ENCODE measurements at regions not wholly inside any gene's neighbourhood (a gene's known extent, or its start where the extent isn't known, plus 50 kb on each side); places are given as distances from the start of the nearest gene placed in this dataset.
A peak's percentile ranks its signal among the peaks of the same experiment; 100 is the strongest.
"Not testable (repeated sequence)": the region's sequence is repeated elsewhere in the genome, so short reads cannot be mapped to it uniquely, and the experiment has no call there.

DNA sequence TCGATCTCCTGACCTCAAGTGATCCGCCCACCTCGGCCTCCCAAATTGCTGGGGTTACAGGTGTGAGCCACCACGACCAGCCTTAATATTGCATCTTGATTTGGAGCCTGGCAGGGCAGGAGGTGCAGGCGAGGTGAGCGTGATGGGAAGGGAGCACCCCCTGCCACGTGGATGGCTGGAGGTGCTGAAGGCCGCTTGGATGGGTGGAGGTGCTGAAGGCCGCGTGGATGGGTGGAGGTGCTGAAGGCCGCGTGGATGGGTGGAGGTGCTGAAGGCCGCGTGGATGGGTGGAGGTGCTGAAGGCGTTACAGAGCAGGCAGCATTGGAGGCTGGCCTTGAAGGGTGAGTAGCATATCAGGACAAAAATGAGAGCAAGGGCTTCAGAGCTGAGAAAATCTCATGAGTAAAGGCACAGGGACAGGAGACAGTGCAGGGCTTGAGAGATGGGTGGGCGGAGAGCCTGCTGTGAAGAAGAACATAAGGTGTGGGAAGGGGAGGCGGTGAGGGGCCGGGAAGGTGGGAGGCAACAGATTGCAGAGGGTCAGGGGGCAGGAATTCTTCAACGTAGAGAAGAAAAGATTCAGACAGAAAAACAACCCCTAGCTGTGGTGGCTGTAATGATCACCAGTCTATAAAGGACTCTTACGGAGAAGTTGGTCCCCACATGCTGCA, 101.7 kb upstream of the SEC14L1 start:
- DNase-seq = no peak

DNA sequence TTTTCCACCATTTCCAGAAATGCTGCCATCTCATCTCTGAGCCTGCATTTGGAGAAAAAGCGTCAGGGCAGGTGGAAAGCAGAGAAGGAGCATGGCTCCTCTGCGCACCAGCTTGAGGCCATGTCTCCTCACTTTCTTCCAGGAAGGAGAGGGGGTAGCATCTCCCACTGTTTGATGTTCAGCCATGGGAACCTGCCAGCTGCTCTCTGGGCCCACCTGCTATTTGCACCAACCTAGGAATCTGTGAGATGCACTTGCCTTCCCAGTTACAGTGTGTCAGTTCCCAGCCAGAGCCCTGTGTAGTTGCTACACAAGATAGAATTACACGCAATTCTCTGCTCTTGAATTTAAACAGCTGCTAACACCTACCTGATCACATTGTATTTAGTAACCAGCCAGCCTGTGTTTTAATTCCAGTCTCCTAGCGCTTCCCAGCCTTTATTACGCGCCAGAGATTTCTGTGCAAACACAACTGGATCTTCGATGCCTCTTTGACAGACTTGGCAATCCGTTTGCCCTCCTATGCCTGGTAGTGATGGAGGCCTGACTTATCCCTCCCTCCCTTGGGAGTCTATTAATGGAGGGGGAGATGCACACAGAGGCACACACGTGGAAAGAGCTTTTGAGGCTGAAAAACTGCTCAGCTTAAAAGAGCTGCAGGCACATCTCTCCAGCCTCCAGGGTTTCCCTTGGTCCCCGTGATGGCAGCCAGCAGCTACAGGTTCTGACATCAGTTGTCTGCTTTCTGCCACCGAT, 98.1 kb upstream of the SEC14L1 start:
- peak; percentile 41 for DNase-seq

DNA sequence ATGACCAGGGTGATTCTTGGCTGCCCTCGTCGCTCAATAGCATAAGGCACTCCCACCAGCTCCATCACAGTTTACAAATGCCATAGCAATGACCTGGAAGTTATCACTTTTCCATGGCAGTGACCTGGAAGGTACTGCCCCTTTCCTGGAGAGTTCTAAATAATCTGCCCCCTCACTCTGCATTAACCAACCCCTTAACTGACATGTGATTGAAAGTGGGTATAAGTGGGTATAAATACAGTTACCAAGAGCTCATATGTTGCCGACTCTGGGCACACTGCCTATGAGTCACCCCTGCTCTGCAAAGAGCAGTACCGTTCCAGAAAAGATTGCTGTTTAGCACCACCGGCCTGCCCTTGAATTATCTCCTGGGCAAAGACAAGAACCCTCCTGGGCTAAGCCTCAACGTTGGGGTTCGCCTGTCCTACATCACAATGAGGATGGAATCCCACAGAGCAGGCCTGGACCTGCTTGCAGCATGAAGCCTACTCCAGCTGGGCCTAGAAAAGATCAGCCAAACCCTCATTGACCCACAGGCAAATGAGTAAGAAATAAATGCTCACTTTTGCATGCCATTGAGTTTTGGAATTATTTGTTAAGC, 95.2 kb upstream of the SEC14L1 start:
- no peak for DNase-seq

DNA sequence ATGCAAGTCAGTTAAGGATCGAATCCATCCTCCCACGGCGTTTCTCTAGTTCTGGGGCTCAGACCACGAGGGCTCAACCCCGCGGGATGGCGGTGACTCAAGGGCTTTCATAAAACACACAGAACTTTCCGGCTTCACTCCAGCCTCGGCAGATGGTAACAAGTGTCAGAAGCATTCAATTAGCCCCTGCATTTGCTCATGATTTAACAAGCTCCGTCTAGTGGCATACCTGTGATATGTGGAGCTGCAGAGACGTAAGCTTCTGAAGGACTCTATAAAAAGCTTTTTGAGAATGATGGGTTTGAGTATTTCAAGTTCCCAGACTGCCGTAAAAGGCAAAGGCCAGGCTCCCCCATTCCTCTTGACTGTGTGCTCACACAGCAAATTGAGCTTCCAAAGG, 91.3 kb upstream of the SEC14L1 start:
- DNase-seq = peak; percentile 89

DNA sequence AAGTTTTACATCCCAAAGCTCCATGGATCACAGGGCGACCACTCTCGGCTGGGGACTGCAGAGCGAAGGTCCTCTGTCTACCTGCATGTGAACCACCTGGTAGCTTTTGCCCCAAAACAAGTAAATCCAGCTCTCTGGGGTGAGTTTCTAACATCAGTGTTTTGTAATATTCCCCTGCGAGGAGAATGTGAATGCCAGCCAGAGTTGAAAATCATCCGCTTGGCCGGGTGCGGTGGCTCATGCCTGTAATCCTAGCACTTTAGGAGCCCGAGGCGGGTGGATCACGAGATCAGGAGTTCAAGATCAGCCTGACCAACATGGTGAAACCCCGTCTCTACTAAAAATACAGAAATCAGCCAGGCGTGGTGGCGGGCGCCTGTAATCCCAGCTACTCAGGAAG, 89.9 kb upstream of the SEC14L1 start:
- not testable (repeated sequence) for DNase-seq

DNA sequence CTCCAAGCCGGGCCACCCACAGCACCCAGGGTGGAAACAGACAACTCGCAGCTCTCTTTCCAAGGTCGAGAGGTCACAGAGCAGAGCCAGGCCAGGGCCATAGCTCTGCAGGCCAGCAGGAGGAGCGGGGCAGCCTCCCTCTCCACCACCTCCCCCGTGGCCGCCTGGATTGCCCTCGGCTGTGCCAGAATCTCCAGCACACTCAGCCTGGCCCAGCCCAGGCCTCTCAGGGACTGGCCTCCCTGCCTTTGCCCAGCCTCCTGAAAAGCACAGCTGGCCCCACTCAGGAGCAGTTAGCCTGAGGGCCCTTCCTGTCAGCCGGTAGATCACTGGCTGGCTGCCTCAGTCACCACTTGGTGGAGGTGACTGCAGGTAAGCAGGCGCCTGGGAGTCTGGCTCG, 85.8 kb upstream of the SEC14L1 start:
- DNase-seq = no peak

DNA sequence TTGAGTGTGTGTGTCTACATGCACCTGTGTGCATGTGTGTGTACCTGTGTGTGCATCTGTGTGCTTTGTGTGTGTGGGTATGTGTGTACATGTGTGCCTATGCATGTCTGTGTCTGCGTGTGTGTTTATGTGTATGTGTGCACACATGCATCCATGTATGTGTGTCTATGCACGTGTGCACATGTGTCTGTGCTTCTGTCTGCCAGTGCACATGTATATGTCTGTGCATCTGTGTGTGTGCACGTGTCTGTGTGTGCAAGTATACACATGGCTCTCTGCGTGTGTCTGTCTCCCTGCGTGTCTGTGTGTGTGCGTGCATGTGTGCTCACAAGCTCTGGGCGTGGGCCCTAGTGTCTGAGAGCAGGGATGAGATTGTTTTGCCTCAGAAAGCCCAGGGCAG, 85.3 kb upstream of the SEC14L1 start:
- no peak for DNase-seq

DNA sequence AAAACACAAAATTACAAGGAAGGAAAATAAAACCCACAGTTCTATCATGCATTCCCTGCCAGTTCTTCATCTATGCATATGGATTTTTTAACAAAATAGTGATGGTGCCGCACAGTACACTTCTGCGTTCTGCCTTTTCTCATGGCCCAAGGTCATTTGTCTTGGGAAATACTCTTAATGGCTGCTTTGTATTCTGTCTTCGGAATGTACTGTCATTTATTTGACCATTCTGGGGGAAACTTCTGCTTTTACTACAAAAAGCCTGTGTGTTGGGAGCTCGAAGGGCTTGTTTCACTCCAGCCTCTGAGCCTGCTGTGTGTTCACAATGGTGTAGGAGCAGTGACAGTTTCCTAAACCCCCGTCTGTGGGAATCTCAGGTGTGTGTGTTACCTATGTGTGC, 82.8 kb upstream of the SEC14L1 start:
- DNase-seq = no peak

DNA sequence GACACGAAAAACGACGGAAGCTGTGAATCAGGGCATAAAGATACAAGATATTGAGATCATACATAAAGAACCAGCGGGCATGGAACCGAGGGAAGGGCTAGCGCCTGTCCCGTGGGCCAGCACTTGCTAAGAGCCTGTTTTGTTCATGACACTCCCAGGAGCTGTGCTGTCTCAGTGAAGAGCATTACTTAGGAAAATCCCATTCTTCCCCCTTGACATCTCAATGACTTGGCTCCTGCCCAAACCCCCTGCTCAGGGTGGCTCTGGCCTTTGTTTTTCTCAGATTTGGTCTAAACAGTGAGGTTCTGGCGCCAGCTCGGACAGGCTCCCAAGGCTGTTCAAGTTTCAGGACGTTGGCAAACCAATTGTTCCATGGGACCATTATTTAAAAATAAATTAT, 79.1 kb upstream of the SEC14L1 start:
- DNase-seq = peak; percentile 30

DNA sequence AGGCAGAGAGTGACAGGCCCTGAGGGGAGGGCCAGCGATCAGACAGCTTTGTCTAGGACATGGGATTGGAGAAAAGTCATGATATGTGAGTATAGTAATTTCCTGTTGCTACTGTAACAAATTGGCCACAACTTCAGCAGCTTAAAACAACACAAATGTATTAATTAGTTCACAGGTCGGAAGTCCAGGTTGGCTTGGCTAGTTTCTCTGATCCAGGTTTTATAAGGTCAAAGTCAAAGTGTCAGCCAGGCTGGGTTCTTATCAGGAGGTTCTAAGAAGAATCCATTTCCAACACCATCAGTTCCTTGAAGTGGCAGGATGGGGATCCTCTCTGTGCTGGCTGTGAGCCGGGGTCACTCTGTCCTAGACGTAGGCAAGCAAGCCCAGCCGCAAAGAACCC, 76.2 kb upstream of the SEC14L1 start:
- no peak for DNase-seq

DNA sequence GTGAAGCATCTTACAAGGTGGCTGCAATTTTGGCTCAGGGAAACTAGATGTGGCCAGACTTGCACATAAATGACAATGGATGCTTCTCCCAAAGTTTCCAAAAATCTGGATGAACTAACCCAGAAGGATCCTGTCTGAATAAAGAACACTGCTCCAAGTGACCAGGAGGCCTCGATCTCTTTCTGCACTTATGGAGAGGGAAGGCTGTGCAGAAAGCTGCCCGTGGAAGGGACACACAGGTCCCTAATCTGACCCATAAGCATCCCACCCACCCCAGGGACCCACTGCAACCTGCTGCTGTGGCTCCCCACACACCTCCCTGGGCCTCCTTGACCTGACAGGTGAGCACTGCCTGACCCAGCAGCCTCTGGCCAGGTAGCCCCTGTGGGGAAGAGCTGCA, 74.6 kb upstream of the SEC14L1 start:
- DNase-seq = no peak

DNA sequence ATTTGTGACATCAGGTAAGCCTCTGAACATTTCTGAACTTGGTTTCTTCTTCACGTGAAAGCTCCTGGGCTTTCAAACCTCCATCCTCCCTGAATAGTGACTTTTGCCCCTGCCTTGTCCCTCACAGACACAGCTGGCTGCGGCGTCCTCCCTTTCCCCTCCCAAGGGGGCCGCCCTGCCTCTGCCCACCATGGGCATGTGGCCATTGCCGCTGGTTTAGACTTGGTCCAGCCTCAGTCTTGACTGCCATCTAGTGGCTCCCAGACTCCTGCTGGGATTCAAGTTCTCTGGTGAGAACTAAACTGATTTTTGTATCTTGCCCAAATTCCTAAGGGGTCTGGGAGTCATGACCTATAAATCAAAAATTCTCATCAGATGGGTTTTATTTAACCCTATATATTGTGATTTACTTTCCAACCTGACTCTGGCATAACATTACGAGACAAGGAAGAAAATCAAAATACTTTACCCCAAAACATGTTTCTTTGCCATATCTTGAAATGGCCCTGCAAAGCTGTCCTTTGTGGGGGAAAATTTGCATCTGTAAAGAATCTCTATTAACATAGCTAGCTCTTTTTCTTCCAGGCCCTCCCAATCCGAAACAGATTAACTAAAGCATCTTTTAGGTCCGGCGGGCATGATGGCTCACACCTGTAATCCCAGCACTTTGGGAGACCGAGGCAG, 73.9 kb upstream of the SEC14L1 start:
- peak; percentile 87 for DNase-seq

DNA sequence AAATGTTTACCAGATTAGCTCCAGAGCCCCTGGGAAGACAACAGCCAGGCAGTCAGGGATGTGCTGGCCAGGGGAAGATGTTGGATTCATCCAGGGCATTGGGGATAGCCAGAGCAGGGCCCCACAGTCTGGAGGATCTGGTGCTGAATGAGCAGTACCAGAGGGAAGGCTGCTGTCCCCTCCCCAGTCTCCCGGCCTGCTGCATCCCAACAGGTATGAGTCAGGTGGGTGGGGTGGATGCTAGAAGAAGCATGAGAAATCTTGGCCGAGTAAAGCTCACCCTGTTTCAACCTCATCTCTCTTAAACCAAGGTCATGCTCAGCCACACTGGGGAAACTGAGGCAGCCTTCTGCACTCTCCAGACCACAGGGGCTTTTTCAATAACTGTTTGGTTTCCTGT, 71.9 kb upstream of the SEC14L1 start:
- DNase-seq = no peak

DNA sequence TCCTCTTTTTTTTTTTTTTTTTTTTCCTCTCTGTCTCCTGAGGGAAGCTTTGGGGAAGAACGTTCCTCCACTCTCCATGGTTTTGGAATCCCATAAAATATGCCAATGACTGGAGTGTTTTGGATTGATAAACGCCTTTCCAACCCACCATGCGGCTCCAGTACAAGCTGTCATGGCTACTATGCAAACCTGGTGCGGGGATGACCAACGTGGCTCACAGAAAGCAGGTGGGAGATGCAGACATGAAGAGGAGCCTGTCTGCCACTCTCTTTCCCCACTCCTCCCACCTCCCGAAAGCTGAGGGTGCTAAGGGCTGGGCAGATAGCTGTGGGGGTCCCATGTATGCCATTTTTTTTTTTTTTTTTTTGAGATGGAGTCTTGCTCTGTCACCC, 69.9 kb upstream of the SEC14L1 start:
- DNase-seq = no peak

DNA sequence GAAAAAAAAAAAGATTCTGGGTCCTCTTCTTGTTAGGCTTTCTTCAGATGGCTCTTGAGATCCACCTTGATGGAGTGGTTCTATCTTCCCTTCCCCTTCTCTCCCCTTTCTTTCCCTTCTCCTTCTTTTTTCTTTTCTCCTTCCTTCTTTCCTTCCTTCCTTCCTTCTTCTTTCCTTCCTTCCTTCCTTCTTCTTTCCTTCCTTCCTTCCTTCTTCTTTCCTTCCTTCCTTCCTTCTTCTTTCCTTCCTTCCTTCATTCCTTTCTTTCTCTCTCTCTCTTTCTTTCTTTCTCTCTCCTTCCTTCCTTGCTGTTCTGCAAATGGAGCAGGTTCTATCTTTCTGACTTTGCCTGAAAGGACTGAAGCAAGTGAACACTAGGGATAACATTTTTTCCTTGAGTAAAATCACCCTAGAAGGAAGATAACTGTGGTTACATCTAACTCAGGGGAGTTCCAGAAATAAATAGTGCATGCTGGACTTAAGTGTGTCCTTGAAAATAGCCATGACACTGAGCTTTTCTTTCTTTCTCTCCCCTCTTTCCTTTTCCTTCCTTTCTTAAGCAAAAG, 68.8 kb upstream of the SEC14L1 start:
- no peak for DNase-seq

DNA sequence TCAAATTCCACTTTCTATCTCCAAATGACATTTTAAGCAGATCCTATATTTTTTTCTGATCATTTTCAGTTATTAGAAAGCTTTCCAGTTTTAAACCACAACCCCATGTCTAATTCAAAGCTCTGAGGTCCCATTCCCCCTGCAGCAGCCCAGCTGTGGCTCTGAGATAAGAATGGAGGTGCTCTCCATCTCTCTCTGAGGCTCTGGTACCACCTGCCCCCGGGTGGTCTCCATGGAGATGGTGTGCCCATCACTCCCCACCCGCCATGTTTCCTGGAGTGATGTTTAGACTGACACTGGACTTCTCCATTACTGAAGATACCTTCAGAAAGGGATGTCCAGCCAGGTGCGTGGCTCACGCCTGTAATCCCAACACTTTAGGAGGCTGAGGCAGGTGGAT, 68.1 kb upstream of the SEC14L1 start:
- DNase-seq = no peak

DNA sequence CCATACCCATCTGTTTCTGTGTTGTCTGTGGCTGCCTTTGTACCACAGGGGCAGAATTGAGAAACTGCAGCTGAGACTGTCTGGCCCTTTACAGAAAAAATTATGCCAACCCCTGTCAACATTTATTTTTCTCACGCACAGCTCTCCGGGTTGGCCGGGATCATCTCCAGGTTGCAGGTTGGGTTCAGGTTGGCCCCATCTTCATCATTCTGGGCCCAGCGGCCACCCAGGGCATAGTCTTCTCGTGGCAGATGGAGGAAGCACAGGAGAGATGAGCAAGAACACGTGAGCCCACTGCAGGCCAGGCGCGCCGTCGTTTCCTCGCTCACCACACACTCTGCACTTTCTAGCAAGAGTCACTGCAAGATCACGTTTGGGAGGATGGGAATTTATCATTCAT, 66.1 kb upstream of the SEC14L1 start:
- DNase-seq = no peak

DNA sequence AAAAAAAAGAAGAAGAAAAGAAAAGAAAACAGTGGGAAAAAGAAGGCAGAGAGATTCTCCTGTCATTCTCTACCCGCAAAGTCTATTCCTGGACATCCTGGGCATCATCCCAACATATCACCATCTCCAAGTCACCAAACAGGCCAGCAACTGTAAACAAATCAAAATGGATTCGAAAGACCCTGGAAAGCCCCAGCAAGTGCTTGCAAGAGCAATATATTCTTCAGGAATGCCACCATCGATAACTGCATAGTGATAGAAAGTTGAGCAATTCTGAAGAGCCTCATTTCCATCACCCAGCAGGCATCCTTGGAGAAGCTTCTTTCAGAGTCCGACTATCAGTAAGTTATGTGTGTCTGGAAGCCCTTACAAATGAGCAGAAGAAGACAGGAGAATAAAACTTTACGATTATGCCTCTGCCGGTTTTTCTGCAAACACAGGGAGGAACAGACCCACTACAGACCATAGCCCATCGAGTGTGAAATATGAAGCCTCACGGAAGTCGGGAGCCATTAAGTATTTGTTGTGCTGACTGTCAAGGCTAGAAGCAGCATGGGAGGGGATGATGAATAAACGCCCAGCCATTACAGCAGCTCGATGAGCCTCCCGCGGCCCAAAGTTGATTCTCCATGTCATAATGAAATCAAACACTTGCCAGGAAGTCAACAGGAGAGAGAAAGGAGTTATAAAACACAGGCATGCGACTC, 64.5 kb upstream of the SEC14L1 start:
- no peak for DNase-seq

DNA sequence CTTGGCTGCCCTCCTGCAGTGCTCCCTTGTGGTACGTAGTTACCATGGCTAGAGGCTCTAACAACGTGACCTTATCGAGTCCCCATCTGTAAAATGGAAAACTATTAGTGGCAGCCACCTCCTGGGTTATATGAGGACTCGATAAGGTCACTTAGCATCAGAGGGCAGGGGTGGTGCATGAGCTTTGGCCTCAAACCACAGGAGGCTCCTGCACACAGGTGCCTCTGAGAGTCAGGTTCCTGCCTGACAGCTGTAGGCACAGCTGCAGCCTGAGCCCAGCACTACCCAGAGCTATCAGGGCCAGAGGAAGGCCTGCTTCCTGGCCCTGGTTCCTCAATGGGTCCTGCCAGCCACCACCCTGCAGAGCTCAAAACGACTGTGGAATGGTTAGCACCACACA, 57.2 kb upstream of the SEC14L1 start:
- no peak for DNase-seq

DNA sequence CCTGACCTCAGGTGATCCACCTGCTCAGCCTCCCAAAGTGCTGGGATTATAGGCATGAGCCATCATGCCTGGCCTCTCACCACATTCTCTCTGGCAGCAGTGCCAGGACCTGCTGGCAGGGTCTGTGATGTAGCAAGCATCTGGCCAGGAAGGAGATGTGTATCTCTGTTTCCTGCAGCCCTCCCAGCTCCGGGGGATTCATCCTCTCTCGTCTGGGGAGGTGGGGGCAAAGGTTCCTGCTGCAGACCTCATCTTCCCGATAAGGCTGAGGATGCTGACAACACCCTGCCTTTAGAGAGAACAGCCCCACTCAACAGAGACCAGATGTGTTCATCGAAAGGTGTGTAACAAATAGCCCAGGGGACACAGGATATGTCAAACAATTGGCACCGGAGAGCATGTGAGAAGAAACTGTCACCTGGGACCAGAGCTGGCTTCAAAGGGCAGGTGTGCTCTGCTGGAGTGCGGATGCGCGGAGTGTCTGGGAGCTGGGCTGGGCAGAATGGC, 54.8 kb upstream of the SEC14L1 start:
- no peak for DNase-seq

DNA sequence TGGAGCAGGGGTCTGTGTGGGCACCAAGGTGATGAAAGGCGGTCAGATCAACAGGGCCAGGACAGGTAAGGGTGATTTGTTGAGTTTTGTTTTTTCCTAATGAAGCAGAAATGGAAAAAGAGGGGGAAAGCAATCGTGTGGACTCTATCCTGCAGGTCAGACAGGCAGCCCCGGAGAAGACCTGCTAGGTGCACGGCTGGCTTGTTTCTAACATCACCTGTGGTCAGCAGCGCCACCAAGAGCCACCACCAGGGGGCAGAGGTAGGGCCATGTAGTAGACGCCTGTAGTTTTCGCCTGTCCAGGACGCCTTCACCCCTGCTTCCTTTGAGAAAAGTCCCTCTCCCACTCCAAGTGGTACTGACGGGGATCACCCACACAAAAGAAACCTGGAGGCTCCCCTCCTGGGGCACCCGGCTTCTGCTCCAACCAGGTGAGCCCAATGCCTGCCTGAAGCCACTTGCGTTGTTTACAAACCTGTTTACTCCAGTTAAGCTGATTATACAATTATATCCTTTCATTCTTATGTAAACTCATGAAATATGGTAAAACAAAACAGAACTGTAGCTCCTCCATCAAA, 54.2 kb upstream of the SEC14L1 start:
- DNase-seq = peak; percentile 90
